NCI-H2196 treated with DMSO at 0.1 percent for 48 hours (cell line): ENCODE measurements at regions not wholly inside any gene's neighbourhood (a gene's known extent, or its start where the extent isn't known, plus 50 kb on each side); places are given as distances from the start of the nearest gene placed in this dataset.
"Not testable (repeated sequence)": the region's sequence is repeated elsewhere in the genome, so short reads cannot be mapped to it uniquely, and the experiment has no call there.

Experiments
- DNase-seq: peaks from one replicate; lab custom pipeline; 2025; ENCODE audit not compliant: unreplicated experiment; lab: John Stamatoyannopoulos, UW

DNA sequence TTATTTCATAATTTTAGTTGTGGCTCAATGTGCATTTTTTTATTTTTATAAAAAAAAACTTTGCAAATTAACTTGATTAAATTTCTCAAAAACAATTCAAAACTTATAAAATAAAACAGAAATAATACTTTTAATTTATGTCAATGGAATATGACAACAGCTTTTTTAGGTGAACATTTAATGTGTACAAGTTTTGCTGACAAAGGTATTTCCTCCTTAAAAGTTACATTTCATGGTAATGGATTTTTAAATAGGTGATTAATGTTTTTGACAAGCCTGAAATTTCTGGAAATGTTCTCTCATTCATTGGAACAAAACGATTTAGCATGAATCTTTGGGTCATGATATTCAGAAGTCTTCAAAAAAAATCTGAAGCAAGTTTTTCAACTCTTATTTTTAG lies 1160.0 kb downstream of the HACE1 start:
- DNase-seq, result no peak

DNA sequence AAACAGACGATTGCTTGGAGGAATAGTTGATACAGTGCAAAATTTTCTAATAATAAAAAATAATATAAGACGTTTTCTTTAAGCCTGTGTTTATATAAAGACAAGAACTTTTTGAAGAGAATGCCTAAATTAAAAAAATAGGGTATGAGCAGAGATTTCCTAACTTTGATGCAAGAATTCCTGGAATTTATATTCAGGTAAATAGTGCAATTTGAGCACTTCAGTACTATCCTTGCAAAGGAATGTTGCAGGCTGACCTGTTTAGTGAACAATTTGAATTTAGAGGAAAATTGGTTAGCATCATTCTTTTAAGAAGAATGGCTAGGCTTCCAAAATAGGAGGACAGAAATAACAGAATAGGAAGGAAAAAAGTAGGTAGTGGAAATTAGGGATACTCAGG lies 1172.3 kb downstream of the HACE1 start:
- no peak for DNase-seq

DNA sequence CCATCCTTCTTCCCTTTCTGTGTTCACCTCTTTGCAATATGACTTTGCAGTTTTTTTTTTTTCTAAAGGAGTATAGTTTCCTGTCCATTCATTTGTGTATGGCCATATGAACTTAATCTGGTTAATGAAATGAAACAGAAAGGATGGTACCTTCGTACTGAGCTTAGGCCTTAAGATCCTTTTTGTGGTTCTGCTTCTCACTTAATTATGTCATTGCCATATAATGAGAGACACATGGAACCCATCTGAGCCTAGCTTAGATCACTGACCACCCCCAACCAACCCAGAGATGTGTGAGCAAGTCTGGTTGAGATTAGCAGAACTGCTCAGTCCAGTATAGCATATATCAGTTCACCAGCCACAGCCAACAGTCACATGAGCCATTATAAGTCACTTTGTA lies 1179.6 kb downstream of the HACE1 start:
- DNase-seq, result no peak

DNA sequence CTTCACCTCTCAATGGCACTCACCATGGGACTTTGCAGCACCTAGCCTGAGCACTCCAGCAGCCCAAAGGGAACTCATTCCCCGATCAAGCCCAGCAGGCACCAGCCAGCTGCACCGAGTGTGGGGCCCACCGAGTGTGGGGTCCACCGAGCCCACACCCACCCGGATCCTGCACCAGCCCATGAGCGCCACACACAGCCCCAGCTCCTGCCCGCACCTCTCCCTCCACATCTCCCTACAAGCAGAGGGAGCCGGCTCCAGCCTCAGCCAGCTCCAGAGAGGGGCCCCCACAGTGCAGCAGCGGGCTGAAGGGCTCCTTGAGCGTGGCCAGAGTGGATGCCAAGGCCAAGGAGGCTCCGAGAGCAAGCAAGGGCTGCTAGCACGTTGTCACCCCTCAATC lies 1182.4 kb downstream of the HACE1 start:
- no peak for DNase-seq

DNA sequence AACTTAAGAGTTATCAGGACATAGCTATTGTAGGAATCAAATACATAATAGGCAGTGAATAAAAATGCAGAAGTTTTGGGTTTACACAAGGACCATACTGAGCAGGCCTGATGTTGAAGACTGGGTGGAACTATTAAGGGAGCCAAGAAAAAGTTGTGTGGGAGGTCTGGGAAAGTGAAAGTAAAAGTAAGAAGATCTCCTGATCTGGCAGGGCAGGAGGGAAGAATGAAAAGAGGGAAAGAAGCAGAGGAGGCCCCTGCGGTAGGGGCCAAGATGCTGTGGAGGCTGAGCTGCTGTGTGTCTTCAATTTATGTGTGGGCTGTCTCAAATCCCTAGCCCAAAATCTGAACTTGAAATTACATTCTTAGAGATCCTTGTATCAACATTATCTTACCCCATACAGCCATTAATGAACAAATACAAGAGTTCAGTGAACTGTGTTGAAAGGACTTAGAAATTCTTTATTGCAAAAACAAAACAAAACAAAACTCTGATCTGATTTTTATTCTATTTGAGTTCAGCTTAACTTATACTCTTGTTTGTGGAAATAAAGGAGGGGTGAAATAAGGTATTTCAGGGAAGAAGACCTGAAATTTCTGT lies 1183.8 kb downstream of the HACE1 start:
- no peak for DNase-seq

DNA sequence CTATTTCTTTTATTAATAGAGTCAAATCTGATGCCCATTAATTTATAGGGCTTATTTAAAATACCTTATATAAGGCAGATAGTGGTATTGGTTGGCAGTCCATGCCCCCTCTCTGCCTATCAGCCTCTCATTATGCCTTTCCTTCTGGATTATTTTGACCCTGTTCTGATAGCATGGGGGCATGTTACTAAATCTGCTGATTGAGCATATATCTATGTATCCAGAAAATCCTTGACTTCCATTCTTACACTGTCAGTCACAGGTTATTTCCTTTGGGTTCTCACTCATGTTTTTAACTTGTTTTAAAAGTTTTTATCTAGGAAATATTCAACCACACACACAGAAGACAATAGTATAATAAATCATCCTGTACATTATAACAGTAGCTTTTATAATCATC lies 1184.9 kb downstream of the HACE1 start:
- DNase-seq, result no peak

DNA sequence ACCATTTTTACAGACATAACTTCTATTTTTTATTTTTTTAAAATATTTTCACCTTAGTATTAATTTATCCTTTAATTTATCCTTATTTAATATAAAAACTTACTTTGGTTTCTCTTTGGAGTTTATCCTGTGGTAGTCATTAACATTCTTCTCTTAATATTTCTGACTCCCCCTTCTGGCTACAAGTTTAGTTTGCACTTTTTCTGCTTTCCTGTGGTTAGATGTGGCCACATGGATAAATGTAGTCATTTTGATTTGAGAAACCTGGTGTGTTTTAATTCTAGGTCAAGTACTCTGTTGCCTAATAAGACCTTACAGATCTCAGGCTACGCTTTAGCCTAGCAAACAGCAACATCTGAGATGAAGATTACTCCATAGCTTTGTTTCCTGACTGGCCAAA lies 1187.5 kb downstream of the HACE1 start:
- no peak for DNase-seq

DNA sequence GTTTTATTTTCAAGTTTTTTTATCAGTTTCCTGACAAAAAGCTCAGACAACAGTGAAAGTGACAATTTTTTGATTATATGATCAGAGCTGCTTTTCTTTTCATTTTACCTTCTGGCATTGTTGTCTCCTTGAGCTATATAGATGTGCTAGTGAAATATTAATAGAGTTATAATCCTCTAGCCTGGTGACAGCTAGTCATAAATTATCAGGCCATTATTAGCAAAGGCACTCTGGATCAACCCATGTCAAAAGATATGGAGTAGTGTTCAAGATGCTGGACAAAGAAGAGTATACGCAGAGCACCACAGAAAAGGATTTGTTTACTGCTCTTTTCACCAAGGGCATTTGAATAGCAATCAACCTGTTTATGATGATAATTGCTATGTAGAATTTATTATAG lies 1230.1 kb downstream of the HACE1 start:
- no peak for DNase-seq

DNA sequence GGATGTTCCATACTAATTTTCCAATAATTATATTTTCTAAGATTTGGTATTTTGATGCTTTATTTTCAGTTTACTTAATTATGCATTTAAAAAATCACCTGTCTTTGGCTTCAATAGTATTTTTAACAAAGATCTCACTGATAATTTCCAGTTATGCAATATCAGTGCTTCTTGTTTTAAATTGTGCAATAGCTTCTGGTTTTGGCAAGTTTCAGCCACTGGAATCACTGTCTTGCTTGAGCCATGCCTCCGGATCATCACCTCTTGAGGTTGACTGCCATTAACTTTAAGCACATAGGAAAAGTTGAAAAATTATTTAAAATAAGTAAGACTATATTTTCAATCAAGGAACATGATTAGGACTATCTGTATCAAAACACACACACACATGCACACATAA lies 1242.1 kb downstream of the HACE1 start:
- no peak for DNase-seq

DNA sequence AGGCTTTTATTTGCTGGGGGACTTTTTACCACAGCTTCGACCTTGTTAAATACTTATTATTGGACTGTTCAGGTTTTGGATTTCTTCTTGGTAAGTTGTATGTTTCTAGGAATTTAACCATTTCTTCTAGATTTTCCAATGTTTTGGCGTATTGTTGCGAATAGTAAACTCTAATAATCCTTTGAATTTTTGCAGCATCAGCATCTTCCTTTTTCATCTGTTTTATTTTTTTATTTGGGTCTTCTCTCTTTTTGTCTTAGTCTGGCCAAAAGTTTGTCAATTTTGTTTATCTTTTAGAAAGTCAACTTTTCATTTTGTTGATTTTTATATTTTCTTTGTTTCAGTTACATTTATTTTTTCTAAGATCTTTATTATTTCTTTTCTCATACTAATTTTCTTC lies 1272.0 kb downstream of the HACE1 start:
- DNase-seq, result no peak

DNA sequence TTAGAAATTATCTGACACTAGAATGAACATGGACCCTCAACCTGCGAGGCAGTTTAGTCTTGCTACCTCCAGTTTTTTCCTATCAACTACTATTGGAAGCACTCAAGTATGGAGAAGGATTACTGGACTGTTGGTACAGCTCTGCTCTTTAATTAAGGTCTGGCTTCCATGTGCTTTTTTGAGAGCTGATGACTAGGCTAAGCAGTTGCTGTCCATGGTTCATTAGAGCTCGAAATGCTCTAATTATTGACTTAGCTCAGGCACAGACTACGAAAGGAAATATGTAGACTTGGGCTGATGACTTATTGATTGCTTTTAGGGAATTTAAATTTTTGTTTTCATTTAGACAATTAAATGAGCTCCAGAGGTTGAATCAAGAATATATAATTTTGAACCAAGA lies 1281.6 kb downstream of the HACE1 start:
- no peak for DNase-seq

DNA sequence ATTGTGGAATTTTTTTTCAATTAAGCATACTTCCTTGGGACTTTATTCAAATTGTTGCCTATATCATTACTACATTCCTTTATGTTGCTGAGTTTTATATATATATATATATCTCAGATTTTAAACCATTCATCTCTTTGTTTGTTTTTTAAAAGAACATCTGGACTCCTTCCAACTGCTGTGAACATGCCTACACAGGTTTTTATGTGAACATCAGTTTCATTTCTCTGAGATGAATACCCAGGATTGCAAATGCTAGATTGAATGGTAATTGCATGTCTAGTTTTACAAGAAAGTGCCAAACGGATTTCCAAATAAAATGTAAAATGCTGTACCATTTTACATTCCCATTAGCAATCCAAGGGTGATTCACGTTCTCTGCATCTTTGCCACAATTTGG lies 1289.3 kb downstream of the HACE1 start:
- no peak for DNase-seq

DNA sequence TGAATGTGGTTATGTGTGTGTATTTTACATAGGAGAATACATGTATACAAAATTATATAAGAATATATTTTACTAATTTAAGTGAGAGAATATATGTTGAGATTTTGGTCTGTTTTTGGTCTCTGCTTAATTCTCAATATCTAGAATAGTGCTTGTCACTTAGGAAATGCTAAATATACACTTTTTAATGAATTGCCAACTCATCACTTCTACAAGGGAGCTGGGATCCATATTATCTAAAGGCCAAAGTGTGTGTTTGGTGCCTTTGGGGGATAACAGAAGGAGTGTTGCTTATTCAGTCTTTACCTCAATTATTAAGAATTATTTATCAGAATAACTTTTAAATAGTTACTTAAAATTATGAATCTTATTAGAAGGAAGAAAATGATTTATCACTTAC lies 1304.8 kb downstream of the HACE1 start:
- no peak for DNase-seq

DNA sequence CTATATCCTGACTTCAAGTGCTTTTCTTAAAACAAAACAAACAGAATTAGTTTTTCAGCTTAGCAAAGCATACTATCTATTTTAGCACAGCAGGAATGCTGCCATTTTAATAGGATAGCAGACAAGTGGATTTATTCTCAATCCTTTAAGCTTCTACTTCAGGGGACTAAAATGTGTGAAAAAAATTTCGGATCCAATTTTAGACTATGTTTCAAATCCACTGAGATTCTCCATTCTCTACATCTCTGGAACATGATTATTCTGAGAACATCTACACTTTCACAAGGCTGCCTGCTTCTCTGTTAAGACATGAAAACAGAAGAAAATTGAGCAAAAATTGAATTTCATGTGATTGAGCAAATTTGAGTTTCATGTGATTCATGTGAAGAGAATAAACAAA lies 1321.3 kb downstream of the HACE1 start:
- DNase-seq, result no peak

DNA sequence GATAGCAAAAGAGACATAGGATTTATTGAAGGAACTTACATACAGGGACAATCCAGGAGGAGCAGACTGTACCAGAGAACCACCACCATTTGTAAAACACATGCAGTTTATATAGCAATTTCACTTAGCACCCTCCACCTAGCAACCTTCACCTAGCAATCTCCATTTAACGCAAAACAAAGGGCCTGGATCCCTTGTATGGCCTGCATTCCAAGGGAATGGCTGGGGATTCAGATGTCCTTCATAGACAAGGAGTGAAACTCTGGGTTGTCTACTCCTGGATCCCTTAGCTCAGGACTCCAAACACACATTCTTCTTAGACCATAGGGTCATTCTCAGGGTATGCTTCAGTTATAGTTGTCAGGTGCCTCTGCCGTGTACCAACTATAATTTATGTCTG lies 1324.9 kb downstream of the HACE1 start:
- no peak for DNase-seq

DNA sequence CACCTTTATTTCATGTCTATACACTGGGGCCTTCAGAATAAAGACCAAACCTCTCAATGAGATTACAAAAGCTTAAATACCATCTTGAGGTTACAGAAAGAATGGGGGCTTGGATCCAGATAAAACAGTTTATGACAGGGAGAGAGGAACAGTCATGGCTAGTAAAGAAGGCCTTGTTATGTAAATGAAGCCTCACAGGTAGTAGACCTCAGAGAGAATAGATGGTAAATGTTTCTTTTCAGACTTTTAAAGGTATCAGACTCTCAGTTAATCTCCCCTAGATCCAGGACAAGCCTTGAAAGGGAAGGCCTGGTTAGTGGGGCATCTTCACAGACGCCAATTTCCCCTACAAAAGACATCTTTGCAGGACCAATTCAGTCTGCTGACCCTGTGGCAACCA lies 1325.6 kb downstream of the HACE1 start:
- no peak for DNase-seq

DNA sequence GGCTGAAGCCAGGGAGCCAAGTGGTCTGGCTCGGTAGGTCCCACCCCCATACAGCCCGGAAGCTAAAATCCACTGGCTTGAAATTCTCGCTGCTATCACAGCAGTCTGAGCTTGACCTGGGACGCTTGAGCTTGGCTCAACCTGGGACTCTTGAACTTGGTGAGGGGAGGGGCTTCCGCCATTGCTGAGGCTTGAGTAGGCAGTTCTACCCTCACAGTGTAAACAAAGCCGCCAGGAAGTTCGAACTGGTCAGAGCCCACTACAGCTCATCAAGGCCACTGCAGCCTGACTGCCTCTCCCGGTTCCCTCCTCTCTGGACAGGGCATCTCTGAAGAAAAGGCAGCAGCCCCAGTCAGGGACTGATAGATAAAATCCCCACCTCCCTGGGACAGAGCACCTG lies 1337.7 kb downstream of the HACE1 start:
- no peak for DNase-seq

DNA sequence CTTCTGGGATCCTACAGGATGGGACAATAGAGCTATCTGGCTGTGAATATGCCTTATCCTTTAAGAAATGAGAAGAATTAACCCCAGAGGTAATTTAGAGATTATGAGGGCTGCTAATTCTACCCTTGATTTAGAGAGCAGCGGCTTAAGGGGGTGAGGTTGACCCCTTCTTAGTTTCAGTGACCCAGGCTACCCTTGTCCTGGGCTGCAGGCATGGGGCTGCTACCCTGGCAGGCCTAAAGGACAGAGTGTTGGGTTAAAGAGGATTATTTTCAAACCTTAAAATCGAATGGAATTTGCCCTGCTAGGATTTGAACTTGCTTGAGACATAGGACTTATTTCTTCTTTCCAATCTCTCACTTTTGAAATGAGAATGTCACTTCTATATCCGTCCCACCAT lies 1343.4 kb downstream of the HACE1 start:
- DNase-seq, result no peak

DNA sequence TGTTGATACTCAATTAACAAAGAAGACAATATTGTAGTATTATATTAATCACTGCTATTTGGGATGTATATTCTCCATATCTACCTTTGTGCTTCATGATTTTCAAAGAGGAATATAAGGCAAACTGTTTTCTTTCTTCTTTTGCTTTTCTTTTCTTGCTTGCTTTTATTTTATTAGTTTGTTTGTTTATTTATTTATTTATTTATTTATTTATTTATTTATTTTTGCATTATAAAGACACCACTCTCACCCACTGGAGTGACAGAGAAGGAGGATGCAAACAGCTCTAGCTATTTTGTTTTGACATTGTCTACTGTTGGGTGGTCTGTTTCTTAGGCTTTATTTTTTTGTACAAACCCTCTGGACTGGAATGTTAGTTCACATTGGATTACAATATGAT lies 1352.7 kb downstream of the HACE1 start:
- no peak for DNase-seq

DNA sequence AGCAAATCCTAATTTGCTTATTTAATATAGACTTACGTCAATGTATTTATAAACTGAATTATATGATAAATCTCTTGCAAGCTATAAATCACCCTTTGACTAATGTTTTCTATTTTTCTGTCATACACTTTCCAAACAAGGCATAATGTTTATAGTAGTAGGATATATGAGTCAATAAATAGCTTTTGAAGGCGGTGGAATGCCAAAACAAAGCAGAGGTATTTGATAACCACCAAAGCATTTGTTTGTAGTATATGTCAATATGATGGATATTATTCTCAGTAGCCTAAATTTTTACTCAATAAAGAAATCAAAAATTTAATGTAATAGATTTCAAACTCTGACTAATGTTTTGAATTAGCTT lies 1354.6 kb downstream of the HACE1 start:
- DNase-seq, result no peak

DNA sequence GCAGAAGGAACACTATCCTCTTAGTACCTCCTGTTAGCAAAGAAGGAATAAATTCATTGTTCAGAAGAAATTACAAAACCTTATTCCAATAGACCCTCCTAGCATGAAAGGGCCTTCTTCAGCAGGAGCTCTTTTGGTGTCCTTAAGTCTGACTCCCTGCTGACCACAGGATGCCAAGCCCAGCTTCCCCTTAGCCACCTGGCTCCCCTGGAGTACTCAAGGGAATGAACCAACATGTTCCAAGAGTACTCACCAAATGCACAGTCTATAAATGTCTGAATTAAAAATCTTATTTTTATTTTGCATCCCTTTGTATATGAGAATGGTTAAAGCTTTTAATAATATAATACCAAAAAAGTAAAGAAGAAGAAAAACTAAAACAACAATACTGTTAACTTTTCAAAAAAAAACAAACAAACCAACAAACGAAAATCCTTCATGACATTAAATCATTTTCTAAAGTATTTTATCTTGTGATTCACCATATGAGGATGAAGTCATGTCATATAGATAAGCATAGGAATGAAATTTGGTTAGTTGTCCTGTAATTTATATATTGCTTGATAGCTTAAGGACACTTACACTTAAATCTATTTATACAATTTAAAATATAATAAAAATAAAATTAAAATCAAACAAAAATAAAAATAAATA lies 1355.1 kb downstream of the HACE1 start:
- no peak for DNase-seq

DNA sequence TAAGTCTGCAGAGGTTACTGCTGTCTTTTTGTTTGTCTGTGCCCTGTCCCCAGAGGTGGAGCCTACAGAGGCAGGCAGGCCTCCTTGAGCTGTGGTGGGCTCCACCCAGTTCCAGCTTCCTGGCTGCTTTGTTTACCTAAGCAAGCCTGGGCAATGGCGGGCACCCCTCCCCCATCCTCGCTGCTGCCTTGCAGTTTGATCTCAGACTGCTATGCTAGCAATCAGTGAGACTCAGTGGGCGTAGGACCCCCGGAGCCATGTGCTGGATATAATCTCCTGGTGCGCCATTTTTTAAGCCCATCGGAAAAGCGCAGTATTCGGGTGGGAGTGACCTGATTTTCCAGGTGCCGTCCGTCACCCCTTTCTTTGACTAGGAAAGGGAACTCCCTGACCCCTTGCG lies 1363.1 kb downstream of the HACE1 start:
- DNase-seq, result not testable (repeated sequence)

DNA sequence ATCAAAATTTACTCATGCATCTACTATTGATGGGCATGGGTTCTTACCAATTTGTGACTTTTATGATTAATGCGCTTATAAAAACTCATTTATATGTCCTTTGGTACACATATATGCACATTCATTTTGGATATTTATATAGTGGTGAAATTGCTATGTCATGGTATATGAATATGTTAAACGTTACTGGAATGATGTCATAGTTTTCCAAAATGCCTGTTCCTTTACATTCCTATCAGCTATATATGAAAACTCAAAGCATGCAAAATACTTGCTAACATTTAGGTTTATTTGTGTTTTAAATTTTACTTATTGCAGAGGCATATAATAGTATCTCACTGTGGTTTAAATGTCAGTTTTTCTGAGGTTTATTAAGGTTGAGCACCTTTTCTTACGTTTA lies 1403.1 kb downstream of the HACE1 start:
- DNase-seq, result no peak
